ENCODE measurements at regions not wholly inside any gene's neighbourhood (a gene's known extent, or its start where the extent isn't known, plus 50 kb on each side); places are given as distances from the start of the nearest gene placed in this dataset.
A peak's percentile ranks its signal among the peaks of the same experiment; 100 is the strongest.

DNA sequence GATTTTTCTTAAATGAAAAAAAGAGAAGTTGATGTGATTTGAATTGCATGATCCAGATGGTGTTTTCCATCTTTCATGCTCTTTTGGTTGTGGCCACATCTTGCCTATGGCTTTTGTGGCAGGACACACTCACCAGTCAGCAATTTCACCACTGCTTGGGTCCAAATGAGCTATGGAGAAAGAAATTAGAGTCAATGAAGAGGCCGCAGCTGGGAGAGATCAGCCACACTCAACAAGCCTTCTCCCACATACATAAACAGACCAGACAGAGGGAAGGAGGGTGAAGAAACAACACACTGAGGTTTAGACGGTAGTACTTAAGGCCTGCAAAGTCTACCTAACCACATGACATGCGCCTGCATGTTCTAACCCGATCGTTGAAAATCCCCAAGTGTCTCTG is 110.7 kb upstream of the CDIN1 start:
- Histone ChIP-seq H3K9me3 (no peaks in the 10 kb centered on the region), H3K27ac (no peak overlapping the region), H3K36me3 (no peaks in the 10 kb centered on the region), H3K27me3 (ENCODE audit: low read depth) (no peaks in the 10 kb centered on the region), H3K4me3 (no peak overlapping the region), H3K4me1 (no peaks in the 10 kb centered on the region)
- peak; percentile 57 to 65 for ATAC-seq
- intact Hi-C loops (cut with DNase I), result no loop called here
- TF ChIP-seq, protein P1, sequence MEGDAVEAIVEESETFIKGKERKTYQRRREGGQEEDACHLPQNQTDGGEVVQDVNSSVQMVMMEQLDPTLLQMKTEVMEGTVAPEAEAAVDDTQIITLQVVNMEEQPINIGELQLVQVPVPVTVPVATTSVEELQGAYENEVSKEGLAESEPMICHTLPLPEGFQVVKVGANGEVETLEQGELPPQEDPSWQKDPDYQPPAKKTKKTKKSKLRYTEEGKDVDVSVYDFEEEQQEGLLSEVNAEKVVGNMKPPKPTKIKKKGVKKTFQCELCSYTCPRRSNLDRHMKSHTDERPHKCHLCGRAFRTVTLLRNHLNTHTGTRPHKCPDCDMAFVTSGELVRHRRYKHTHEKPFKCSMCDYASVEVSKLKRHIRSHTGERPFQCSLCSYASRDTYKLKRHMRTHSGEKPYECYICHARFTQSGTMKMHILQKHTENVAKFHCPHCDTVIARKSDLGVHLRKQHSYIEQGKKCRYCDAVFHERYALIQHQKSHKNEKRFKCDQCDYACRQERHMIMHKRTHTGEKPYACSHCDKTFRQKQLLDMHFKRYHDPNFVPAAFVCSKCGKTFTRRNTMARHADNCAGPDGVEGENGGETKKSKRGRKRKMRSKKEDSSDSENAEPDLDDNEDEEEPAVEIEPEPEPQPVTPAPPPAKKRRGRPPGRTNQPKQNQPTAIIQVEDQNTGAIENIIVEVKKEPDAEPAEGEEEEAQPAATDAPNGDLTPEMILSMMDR (IDR thresholded peaks at IDR 0.05), result no peak
- peak; percentile 50 for DNase-seq

DNA sequence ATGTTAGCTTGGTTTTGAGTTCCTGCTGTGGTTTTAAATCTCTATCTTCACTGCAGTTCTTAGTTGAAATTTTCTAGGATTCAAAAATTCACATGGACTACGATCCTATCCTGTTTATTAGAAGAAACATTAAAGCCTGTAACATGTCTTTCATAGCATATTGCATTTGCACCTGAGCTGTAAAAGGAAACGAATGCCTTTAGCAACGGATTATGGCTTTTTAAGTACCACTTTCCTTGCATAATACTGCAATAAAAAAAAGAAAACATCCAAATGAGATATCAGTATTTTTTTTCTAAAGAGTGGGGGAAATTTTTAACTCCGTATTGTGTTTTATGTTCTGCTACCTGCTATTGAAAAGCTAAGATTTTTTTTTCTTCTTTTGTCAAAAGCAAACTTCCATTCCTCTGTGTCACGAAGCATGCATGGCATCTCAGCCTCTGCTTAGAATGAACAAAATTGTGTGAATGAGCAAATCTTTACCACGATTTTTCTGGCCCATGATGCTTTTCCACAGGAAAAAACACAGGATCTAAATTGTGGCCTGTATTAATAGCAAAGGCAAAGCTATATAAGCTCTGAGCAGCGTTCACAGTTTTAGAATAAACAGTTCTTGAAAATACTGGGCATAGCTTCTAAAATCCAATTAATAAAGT is 110.0 kb upstream of the CDIN1 start:
- Histone ChIP-seq H3K36me3 (no peaks in the 10 kb centered on the region), H3K4me3 (no peak overlapping the region), H3K27me3 (ENCODE audit: low read depth) (no peaks in the 10 kb centered on the region), H3K4me1 (no peaks in the 10 kb centered on the region), H3K27ac (no peak overlapping the region), H3K9me3 (no peaks in the 10 kb centered on the region)
- TF ChIP-seq, protein P1 (IDR thresholded peaks at IDR 0.05), result no peak
- ATAC-seq (no peak), DNase-seq (no peak)
- intact Hi-C loops (cut with DNase I), result no loop called here

DNA sequence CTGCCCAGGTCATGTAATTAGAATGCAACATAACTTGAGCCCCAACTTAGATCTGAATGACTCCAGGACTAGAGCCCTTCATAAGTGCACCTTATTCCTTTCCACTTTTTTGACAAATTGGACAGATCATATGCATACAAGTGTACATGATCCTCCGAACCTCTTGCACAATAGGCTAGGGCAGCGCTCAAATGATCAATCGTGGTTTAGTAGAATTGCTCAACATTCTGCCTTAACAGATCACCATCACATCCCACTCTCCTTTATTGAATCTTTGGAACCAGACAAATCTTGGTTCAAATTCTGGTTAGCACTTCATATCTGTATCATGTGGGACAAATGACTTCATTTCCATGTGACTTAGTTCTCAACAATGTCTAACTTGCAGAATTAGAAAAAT is 106.8 kb upstream of the CDIN1 start:
- no peak overlapping the region for H3K27ac ChIP-seq
- no peaks in the 10 kb centered on the region for H3K4me1 ChIP-seq
- H3K4me3 ChIP-seq, result no peak overlapping the region
- H3K9me3 ChIP-seq, result no peaks in the 10 kb centered on the region
- H3K36me3 ChIP-seq, result no peaks in the 10 kb centered on the region
- ATAC-seq, result no peak
- no peaks in the 10 kb centered on the region for H3K27me3 ChIP-seq (ENCODE audit: low read depth)
- no peak for DNase-seq
- TF ChIP-seq, protein P1 (IDR thresholded peaks at IDR 0.05), result no peak
- intact Hi-C loops (cut with DNase I), result no loop called here

DNA sequence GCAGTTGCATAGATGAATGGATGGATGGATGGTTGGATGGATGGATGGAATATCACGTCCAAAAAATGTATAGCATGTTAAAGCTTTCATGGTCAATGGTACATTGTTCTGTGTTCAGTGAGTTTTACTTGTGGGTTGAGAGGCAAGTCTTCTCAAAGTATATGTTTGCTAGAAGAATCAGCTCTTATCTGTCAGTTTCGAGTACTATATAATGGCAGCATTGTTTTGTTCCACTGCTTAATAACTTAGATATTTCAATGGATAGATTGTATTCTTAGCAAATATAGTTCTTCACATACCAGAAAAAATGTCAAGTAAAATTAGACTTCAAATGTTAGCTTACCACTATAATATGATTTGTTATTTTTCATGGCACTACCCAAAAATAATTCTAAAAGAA is 100.9 kb upstream of the CDIN1 start:
- DNase-seq, result no peak
- Histone ChIP-seq H3K27ac (no peak overlapping the region), H3K9me3 (no peaks in the 10 kb centered on the region), H3K4me3 (no peak overlapping the region), H3K27me3 (ENCODE audit: low read depth) (no peaks in the 10 kb centered on the region), H3K36me3 (no peaks in the 10 kb centered on the region), H3K4me1 (no peaks in the 10 kb centered on the region)
- TF ChIP-seq, protein P1 (IDR thresholded peaks at IDR 0.05), result no peak
- ATAC-seq, result no peak
- intact Hi-C loops (cut with DNase I), result no loop called here

DNA sequence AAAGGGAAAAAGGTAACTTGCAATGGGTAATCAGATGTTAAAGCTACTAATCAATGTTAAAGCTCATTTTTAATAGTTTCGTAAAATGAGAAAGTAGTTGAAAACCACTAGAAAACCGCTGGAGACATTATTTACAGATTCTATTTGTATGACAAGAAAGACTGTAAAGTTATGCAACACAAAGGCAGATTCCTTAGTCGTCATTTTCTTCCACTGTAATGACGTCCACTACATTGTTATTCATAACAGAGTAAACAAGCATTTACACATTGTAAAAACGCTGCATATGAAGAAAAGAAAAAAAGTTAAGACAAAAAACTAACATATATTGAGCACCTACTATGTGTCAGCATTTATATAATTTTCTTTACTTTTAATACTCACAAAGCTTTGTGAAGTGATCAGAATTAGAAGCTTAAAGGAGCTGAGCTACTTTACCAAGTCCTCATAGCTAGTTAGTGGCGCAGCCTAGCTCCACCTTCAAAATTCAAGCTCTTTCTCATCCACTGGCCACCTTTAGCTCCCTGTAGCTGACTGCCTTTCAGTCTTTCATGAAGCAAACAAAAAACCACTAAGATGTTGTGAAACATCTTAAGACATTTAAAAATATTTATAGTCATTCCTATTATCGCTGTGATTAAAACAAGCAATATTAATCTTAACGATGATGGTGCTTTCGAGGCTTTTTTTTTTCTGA is 100.1 kb upstream of the CDIN1 start:
- TF ChIP-seq, protein P1 (IDR thresholded peaks at IDR 0.05), result no peak
- Histone ChIP-seq H3K9me3 (no peaks in the 10 kb centered on the region), H3K4me3 (no peak overlapping the region), H3K27me3 (ENCODE audit: low read depth) (no peaks in the 10 kb centered on the region), H3K27ac (no peak overlapping the region), H3K36me3 (no peaks in the 10 kb centered on the region), H3K4me1 (no peaks in the 10 kb centered on the region)
- DNase-seq (no peak), ATAC-seq (no peak)
- intact Hi-C loops (cut with DNase I), result no loop called here
